ENCODE measurements at regions not wholly inside any gene's neighbourhood (a gene's known extent, or its start where the extent isn't known, plus 50 kb on each side); places are given as distances from the start of the nearest gene placed in this dataset.

DNA sequence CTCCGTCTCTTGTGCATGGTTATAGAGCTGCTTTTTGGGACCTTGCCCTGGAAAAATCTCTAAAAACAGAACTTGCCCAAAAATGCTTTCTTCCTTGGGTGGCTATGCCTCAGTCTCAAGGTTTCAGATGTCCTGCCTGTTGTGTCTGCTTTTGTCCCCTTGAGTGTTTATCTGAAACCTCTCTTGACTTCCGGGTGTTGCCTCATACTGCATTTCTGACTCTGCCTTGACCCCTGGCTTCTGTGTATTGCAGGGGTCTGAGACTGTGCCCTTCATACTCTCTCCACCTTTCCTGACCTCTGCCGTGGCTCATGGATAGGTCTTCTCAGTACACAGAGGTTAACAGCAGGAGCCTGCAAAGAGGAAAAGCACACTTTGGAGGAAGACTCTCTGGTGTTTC lies 124.8 kb upstream of the NTF3 start:
- TF ChIP-seq, protein P1, sequence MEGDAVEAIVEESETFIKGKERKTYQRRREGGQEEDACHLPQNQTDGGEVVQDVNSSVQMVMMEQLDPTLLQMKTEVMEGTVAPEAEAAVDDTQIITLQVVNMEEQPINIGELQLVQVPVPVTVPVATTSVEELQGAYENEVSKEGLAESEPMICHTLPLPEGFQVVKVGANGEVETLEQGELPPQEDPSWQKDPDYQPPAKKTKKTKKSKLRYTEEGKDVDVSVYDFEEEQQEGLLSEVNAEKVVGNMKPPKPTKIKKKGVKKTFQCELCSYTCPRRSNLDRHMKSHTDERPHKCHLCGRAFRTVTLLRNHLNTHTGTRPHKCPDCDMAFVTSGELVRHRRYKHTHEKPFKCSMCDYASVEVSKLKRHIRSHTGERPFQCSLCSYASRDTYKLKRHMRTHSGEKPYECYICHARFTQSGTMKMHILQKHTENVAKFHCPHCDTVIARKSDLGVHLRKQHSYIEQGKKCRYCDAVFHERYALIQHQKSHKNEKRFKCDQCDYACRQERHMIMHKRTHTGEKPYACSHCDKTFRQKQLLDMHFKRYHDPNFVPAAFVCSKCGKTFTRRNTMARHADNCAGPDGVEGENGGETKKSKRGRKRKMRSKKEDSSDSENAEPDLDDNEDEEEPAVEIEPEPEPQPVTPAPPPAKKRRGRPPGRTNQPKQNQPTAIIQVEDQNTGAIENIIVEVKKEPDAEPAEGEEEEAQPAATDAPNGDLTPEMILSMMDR (IDR thresholded peaks at IDR 0.05), result no peak
- TF ChIP-seq EP300 (IDR thresholded peaks at IDR 0.05) (no peak), POLR2A (IDR thresholded peaks at IDR 0.05) (no peak)

All from sigmoid colon (tissue), 4 donors.